Heart left ventricle (tissue), 13 donors: ENCODE measurements at regions not wholly inside any gene's neighbourhood (a gene's known extent, or its start where the extent isn't known, plus 50 kb on each side); places are given as distances from the start of the nearest gene placed in this dataset.

Experiments used
- POLR2A ChIP-seq, 2 donors: fragments of 450-650 bp; IDR thresholded peaks; one replicate each; pipeline ENCODE4 v1.6.1; 2017; ENCODE audit warnings: antibody characterized with exemption in 2 of 2, mild to moderate bottlenecking in 2 of 2, moderate library complexity in 2 of 2
- TF ChIP-seq, protein P1 (sequence below), 12 donors: fragments of 200-600 bp; sonication (generic) in 4 of 12; IDR thresholded peaks; one replicate each; pipeline versions ENCODE4 v1.5.0 to v1.8.0; 2018 to 2022; ENCODE audit warnings: antibody characterized with exemption in 12 of 12, mild to moderate bottlenecking in 5 of 12
- donor health status: ischemic (EF 13 %, LVEDD 7.1; RV severe dilation, severe dysfunction).
- donor health status: DM: no; HTN: yes; CAD: no.
- donor health status: DM: no; HTN: no; CAD: no.
- donor health status: ischemic (EF 25% LVEDD 6.9; RV normal size, moderate dysfunction).
- donor health status: ischemic (EF 25% LVEDD 5.7; RV mildly dilated, moderate dysfunction).
- donor health status: ischemic (EF 35%, LVEDD 5.7; RV mildly dilated, moderate dysfunction).
- donor health status: nonischemic (EF 11% LVEDD 7.7; RV severe dilation, severe dysfunction).
- donor health status: DM: yes; HTN: yes; CAD: no.
- donor health status: PGD.
- donor health status: ischemic (EF 29% LVEDD 5.4; RV normal size, mild dysfunction).
- donor health status: nonischemic (EF 23%, LVEDD 6.1; RV moderate dilation, normal function).

GRCh38 chr5:127136908-127137307 is 63.6 kb upstream of the C5orf63 start:
- TF ChIP-seq, protein P1, sequence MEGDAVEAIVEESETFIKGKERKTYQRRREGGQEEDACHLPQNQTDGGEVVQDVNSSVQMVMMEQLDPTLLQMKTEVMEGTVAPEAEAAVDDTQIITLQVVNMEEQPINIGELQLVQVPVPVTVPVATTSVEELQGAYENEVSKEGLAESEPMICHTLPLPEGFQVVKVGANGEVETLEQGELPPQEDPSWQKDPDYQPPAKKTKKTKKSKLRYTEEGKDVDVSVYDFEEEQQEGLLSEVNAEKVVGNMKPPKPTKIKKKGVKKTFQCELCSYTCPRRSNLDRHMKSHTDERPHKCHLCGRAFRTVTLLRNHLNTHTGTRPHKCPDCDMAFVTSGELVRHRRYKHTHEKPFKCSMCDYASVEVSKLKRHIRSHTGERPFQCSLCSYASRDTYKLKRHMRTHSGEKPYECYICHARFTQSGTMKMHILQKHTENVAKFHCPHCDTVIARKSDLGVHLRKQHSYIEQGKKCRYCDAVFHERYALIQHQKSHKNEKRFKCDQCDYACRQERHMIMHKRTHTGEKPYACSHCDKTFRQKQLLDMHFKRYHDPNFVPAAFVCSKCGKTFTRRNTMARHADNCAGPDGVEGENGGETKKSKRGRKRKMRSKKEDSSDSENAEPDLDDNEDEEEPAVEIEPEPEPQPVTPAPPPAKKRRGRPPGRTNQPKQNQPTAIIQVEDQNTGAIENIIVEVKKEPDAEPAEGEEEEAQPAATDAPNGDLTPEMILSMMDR (IDR thresholded peaks at IDR 0.05): no peak
- no peak for TF ChIP-seq POLR2A (IDR thresholded peaks at IDR 0.05)
